Activated T-cell treated with anti-CD3 and anti-CD28 coated beads for 24 hours (primary cell): ENCODE measurements at regions not wholly inside any gene's neighbourhood (a gene's known extent, or its start where the extent isn't known, plus 50 kb on each side); places are given as distances from the start of the nearest gene placed in this dataset.

Experiments used
- DNase-seq: peaks from one replicate; pipeline ENCODE4 v3.0.0-alpha.2; 2020; ENCODE audit warnings: low read depth

DNA sequence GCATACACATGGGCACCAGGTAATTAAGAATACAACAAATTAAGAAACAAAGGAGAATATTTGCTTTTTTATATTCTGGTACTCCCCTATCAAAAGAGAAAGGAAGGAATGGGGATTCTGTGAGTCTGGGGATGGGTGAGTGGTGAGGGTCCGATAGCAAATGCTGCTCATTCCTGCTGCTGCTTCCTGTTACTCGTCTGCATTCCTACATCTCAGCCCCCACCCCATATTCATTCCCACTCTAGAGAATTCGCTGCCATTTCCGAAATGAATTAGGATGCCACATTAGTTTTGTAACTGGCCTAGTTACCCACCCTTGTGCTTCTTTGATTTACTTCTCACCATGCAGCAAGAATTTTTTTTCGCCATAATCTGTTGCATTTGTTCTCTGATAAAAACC lies 1905.3 kb upstream of the PIK3C3 start:
- no peak for DNase-seq

GRCh38 chr18:40048886-40049650 lies 1906.0 kb upstream of the PIK3C3 start:
- no peak for DNase-seq

DNA sequence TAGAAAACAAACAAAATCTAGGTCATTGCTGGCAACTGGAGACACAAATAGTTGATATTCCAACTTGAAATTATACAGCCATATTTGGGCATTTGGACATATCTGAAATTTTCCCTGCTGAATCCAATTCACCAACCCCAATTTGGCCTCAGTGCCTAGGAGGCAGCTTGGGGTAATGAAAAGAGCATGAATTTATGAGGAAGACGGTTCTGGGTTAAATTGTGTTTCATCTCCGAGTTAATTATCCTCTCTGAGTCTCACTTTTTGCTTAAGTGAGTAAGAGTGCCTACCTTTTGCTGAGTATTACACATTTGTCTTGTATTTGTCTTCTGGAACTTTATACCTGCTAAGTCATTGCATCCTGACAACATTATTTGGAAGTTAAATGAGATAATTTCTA lies 1906.8 kb upstream of the PIK3C3 start:
- DNase-seq = no peak

- no peak for DNase-seq
Observed at GRCh38 chr18:40046596-40046995, 1908.4 kb upstream of the PIK3C3 start.

DNA sequence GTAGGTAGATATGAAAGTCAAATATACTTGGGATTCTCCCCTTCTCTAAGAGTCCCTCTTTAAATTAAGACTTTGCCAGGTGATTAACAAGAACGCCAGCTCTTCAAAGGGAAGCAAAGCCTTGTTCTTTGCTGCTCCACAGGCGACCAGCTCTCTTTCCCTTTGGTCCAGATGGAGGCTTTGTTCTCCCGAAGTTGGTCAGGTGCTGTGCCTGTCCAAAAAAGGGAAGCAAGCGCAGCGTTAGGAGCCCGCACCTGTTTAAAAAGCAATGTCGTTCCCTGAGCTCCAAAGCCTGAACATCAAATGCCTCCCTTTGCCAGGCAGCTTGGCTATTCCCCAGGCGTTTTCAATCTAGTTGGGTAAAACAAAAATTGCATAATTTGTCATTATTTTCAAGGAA lies 1913.1 kb upstream of the PIK3C3 start:
- DNase-seq = no peak

DNA sequence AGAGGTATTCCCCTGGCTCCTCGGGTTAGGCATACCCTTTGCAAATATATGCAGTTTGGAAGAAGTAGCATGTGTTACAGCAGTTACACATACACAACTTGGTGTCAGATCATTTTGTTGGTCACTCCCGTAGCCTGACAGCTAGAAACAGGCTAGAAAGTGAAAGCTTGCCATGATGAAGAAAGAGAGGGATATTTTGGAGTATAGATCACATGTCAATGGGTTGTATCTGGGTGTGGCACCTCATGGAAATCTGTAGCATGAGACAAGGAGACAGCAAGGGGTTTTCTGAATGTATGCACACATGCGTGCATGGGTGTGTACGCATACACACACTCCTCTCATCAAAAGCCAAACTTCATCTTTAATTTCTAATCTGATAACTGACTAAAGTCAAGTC lies 1914.5 kb upstream of the PIK3C3 start:
- no peak for DNase-seq

- no peak for DNase-seq
Observed at GRCh38 chr18:40037356-40037755, 1917.7 kb upstream of the PIK3C3 start.

GRCh38 chr18:40036861-40037260 lies 1918.2 kb upstream of the PIK3C3 start:
- no peak for DNase-seq

DNA sequence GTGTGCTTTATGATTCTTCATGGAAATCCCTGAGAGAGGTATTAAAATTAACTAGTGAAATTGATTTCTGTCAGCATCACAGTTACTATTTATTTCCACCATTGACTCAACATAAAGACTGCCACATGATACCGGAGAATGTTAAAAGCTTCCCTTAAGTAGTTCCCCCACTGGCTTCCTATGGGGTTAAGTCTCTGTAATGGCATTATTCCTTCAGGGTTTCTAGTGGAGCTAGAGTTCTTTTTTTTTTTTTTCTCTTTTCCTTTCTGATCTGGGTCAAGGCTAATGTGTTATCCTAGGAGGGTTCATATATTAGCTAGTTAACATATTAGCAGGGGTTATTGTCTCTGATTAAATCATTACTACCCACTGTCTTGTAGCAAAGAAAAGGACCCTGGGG lies 1919.1 kb upstream of the PIK3C3 start:
- DNase-seq = no peak

DNA sequence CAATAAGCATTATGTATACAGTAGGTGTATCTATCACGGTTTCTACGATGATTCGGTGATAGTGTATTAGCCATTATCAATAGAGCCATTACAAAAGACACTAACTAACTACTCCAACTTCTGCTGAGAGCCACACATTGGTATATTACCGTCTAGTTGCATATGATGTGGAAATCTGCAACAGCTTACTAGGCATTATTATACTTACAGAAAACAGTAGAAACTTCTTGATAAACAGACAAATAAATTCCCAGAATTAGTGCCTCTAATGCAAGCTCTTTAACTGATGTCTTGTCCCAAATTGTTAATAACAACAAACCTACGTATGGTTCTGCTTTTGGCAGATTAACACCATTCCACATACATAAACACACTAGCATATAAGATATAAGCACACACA lies 1923.0 kb upstream of the PIK3C3 start:
- no peak for DNase-seq

DNA sequence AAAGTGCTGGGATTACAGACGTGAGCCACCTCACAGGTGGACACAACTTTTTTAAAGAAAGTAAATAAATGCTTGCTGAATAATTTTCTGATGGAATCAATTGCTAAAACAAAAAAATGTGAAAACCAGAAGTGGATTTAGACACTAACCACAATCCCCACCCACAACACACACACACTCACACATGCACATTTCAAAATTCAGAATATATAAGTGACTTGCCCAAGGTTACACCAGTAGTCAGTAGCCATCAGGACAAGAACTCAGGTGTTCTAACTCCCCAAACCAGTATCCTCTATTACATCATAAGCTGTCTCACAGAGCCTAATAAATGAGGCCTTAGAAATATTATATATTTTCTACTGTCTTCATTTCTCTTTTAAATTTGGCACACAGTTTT lies 1923.6 kb upstream of the PIK3C3 start:
- DNase-seq = no peak

- no peak for DNase-seq
Observed at GRCh38 chr18:40019797-40020392, 1935.1 kb upstream of the PIK3C3 start.

DNA sequence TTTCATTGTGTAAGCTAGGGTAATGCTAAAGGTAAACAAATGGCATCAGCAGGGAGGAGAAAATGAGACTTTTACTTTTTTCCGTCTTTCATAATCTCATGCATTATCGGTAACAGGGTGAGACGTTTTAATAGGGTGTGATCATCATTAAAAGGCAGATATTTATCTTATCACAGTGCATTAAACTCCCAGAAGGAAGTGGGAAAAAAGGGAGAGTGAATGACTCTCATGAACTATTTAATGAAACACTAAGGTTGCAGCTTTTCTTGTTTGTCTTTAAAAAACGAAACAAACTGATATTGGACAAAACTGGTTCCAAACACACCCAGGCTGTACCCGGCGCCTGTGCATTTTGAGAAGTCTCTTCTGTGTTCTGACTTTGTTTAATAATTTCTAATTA lies 1936.8 kb upstream of the PIK3C3 start:
- no peak for DNase-seq

- no peak for DNase-seq
Observed at GRCh38 chr18:40017021-40017420, 1938.0 kb upstream of the PIK3C3 start.

DNA sequence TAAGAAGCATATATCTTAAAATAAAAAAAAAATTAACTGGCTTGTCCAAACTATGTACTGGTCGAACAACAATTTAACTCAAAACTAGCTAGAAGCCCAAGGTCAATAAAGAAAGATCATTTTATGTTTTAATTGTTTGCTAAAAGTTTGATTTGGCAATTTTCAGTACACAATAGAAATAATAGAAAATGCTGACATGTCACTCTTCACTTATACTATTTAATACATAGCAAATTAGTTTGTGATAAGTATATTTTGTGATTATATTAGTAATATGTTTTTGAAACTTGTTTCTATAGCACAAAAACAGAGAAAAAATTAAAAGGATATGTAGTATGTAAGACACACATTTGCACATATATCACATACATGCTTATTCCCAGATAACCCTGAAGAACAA lies 1938.6 kb upstream of the PIK3C3 start:
- no peak for DNase-seq

DNA sequence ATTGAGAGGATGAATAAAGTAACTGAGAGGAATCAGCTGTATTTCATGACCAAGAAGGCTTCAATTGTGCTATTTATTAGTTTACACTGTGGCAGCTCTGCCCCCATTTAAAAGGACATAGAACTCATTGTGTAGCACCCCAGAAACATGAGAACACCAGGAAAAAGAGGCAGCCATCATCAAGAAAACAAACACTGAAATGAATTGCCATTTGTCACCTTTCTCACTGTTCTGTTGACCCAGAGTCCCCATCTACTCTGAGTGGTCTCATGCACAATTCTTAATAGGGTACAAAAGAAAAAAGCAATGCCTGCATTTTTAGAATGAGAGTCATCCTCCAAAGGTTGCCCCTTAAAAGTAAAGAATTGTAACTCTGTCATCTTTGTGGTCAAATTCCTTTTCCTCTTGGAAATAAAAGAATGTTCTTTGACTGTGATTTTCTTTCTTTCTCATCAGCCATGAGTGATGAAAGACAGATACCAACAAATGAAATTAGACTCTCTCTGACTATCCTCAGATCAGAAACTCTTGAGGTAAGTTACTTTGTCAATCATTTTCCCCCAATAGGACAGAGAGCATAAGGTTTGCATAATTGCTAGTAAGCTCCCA lies 1941.9 kb upstream of the PIK3C3 start:
- DNase-seq = no peak

DNA sequence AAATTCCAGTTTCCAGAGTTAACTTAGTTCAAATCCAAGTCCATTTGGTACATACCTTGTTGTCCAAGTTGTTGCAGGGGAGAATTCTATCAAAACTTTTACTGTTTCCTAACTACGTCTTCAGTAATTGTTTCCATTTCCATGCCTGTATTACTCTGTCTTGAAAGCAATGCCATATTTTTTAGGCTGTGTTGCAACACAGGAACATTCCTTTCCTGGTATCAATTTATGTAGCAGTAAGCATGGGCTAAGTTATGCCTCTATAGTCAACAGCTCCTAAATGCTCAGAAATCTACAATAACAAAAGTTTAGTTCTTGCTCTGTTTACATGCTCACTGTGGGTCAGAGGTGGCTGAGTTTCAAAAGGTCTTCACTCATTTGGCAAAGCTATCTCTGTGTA lies 1943.8 kb upstream of the PIK3C3 start:
- no peak for DNase-seq

GRCh38 chr18:40006634-40007033 lies 1948.4 kb upstream of the PIK3C3 start:
- no peak for DNase-seq

DNA sequence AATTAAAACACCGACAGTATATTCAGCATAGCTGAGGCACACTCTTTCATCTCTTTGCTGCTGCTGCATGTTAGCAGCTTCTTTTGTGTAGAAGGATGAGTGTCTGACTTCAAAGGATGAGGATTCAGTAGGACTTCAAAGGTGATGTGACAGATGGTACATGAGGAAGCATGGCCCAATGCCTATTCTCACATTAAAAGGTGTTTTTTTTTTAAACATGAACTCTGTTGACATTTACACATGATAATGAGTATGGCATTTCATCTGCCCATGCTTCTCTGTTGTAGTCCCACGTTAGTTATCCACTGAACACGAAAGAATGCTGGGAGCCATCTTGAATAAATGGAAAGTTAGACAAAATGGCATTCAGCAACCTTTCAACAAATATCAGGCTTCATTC lies 1950.8 kb upstream of the PIK3C3 start:
- DNase-seq = no peak

GRCh38 chr18:39998317-39998716 lies 1956.7 kb upstream of the PIK3C3 start:
- DNase-seq = no peak

GRCh38 chr18:39994498-39994897 lies 1960.5 kb upstream of the PIK3C3 start:
- DNase-seq = no peak

DNA sequence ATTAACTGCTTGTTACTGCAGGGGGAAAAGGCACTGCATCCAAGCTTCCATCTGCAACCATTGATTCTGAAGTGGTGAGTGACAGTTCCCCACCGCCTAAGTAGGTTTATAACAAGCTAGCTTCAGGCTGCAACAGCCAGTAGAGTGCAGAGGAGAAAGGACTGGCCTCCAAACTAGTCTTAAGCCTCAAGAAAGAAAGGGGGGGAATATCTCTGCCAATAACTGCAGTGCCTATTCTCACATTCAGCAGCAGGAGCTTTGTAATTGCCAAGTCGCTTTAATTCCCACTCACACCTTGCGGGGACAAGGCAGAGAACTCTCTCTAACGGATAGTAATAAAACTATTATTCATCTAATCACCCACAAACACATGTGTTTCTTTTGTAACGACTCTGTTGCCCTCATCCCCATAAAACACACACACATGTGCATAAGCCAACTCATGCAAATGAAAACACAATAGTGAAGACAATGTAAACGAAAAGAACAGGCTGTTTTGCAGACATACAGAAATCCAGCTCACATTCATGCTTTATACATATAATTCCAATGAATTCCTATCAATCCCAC lies 1963.3 kb upstream of the PIK3C3 start:
- no peak for DNase-seq

DNA sequence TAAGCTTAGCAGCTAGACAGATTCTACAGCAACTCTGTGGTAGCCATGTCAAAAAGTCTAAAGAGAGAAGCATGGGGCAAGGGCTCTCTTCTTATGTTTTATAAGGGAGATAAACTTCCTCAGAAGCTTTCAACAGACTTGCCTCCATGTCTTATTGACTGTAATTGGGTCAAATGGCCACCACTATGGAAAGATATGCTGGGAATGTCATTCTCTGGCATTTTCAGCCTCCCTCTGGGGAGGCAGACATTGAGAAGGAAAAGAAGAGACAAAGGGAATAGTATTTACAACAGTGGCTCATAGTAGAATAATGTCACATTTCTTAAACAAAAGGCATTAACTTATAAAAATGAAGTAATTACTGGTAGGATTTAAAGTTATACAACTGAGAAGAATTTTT lies 1964.5 kb upstream of the PIK3C3 start:
- no peak for DNase-seq
